Glomerular visceral epithelial cell (primary cell): ENCODE measurements at regions not wholly inside any gene's neighbourhood (a gene's known extent, or its start where the extent isn't known, plus 50 kb on each side); places are given as distances from the start of the nearest gene placed in this dataset.

ENCODE experiments used
- DNase-seq: peaks from one replicate; pipeline ENCODE4 v3.0.0-alpha.2; 2016; ENCODE audit errors: extremely low spot score

DNA sequence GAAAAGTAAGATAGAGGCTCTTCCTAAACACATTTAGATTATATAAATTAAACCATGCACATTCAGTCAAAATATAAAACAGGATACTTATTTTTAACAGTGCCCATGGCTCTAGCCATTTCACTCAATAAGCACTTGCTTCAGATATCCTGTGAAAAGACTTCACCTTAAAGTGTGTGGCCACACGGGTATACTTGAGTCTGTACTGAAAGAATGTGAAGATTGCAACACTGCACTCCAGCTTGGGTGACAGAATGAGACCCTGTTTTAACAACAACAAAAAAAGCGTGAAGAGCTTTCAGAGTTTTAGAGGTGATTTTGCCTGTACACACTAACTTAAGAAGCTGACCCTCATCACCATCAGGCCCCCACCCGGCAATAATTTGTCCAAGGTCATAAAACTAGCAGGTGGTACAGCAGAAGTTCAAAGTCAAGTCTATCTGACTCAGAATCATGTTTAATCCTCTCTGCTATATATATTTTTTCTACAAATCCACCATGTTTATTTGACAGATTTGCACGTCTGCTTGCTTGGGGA is 203.5 kb upstream of the GUCY1A2 start:
- no peak for DNase-seq

DNA sequence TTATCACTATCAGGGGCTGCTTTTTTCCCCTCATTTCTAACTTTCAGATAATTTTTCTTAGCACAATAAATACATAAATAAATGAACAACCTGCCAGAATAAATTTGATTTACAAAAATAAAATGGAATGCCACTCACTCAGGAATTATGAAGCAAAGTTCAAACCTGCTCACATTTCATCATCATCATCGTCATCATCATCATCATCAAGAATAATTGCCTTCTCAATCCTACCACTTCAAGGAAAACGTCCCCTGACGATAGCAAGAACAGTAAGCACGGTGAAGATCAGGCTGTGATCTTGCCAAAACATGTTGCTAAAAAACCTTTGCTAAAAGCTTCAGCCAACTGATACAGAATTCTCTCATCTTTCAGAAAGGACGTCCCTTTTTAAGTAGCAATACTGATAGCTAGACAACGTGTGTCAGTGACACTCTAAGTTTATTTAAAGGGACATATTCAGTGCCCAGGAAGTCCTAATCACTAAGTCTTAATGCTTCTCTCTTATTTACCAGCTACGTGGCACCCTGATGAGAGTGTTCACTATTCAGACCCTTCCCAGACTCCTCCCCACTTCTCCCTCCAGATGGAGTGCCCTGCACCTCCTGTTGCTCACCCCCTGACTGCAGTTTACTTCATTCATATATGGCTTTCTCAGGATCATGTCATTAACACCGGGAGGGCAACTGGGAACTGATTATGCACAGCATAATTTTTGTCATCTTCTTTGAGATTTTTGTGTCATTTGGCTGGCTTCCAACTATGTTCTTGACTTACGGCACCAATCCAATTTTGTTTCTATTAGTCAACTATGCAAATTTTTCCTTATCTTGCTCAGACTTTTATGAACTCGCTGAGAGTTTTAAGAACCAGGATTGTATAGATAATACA is 200.1 kb upstream of the GUCY1A2 start:
- DNase-seq, result no peak

DNA sequence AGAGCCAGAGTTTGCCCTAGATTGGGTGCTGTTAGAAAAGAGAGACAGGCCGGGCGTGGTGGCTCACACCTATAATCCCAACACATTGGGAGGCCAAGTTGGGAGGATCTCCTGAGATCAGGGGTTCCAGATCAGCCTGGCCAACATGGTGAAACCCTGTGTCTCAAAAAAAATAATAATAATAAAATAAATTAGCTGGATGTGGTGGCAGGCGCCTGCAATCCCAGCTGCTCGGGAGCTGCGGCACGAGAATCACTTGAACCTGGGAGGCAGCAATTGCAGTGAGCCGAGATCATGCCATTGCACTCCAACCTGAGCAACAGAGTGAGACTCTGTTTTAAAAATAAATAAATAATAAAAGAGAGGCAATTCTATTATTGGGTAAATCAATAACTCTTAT is 199.2 kb upstream of the GUCY1A2 start:
- no peak for DNase-seq

DNA sequence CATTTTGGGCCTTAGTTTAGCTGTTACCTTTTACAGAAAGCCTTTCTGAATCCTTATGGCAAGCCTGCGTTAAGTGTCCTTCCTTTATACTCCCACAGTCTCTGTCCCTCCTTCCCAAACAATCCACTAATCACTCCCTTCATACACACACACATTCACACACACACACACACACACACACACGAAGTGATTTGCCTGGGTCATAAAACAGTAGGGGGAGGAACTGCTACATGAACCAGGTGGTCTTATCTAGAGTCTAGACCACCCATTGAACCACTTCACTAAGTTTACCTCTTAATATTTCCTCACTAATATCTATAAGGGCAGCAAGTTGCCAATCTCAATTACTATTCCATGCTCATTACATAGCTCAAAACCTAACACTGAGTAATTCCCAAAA is 196.7 kb upstream of the GUCY1A2 start:
- DNase-seq, result no peak

DNA sequence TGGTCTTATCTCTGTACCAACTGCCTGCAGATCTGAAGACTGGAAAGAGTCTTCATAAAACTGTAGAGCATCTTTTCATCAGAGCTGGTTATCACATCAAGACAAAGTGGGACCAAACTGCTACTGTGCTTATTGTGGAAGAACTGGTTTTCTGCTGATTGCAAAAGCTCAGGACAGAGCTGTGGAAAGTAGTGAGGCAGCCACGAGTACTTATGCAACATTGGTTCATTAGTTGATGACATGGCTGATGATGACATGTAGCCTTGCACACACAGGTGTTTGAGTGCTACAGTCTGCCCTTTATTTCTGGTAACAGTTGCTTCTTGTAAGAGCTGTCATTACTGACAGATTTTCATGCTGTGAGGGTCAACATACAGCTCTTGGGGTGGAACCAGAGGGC is 185.4 kb upstream of the GUCY1A2 start:
- DNase-seq, result no peak

DNA sequence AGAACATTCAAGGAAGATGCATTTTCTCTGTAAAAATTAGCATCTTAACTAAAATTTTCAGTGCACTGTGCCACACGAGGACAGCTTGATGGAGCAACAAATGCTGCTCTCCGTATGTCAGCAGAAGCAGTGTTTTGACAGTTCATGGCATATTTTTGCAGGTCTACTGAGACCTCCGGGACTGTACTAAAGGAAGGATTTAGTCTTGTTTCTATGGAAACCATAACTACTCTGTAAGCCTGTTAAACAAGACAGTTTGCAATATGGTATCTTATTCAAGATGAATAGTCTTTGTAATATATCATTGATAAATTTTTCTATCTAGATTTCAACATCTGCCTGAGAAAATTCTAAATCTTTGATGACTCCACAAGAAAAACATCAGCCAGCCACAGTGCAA is 184.0 kb upstream of the GUCY1A2 start:
- no peak for DNase-seq

DNA sequence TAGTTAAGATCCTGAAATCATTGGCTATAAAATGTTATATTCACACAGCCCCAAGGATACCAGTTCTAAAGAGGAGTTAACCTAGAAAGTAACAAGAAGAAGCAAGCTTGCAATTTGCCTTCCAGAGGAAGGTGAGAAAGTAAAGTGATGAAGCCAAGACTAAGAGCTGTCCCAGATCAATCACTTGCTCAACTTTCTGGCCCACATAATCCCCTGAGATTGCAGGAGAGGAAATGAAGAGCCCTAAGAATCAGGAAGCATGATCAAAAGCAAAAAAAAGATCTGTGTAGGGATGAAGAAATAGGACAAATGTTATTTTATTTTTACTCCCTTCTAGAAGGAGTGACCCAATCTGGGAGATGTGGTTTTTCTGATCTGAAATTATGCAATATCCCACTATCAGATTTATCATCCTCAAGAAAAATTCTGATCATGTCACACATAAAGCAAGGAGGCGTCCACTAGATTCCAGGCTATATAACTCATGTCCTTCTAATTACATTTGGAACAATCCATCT is 180.3 kb upstream of the GUCY1A2 start:
- DNase-seq, result no peak

DNA sequence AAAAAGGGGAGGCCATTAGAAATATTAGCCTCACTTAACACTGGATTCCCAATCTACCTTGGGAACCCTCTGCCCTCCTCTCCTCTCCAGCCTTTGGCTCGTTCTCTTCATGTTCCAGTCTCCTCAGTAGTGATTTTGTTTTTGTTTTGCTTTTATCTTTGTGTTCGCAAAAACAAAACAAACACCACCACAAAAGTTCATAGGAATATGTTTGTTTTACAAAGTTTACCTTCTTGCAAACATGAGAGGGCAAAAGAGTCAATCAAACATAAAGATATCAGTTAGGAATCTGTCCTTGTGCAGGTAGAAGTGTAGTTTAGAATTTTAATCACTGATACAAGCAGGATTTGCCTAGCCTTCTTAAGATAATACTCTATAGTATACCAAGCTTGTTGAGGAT is 179.7 kb upstream of the GUCY1A2 start:
- DNase-seq, result no peak

DNA sequence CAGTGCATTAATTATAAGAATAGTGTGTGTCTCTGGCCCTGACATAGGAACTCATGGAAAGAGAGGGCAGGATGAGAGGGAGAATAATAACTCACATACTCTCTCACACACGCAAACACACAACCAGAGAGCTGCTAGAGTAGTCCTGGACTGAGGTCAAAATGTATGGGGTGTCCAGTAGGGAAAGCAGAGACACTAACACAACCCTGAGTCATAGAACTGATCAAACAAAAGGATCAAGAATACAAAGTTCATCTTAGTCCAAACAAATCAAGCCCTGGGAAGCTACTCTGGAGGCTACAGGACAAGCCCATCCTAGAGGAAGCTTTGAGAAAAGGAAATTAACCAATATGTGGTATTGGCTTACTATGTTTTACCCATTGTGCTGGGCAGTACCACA is 178.5 kb upstream of the GUCY1A2 start:
- DNase-seq, result no peak

DNA sequence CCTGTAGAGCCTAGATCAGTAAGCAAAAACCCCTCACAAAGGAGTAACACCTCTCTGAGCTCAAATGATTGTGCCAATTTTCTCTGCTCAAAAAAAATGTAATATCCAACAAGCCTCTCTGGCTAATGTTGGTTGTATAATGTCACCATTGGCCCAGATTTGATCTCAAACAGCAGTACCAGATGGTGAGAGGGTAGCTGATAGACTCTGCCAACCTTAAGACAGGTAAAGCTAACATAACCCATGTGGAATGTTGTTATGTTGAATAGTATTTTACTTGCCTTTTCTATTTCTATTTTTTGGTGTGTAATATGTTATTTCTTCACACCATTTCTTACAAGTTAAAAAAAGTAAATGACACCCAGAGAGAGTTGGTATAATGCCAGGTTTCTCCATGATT is 166.7 kb upstream of the GUCY1A2 start:
- DNase-seq, result no peak

DNA sequence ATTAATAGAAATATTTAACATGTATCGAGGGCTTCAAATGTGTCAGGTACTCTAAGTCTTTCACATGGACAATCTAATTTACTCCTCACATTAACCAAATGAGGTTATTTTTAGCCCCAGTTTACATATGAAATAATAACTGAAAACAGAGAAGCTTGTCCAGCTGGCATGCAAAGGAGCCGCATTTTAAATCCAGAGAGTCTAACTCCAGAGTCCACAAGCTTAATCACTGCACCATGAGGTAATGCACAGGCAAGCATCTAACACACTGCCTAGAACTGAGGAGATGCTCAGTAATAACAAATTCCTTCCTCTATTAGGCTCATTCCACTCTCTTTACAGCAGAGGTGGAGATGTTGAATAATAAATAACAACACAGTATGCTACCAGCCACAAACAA is 165.7 kb upstream of the GUCY1A2 start:
- no peak for DNase-seq

DNA sequence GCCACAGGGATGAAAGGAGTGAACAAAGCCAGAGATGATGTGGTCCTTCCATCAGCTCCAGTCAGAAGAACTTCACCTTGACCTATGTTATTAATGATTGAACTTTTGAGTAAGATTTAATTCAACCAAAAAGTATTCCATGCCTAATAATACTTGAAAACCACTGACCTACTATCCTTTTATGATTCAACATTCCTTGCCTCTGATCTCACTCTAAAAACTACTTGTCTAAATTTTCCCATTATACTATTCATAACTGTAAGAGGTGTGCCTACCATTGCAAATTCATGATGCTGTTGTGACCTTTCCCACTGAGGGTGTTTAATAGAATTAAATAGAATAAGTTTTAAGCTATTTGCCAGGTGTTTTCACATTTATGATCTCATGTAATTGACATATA is 164.7 kb upstream of the GUCY1A2 start:
- peak; percentile 47 for DNase-seq

DNA sequence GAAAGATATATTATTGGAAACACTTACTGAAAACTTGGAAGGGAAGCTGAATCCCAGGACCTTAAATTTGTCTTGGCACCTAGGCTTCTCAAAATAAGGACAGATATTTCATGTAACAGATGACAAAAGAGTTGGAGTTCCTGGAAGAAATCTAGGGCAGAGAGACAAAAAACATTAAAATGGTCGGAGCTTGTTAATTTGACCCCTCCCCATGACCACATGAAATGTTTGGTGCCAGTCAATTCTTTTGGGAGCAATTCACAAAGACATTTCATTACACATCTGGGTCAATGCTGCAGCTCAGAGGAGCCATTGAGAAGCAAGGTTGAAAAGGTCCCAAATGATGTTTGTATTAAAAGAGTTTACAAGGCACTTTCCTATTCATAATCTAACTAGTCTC is 162.0 kb upstream of the GUCY1A2 start:
- DNase-seq, result no peak

DNA sequence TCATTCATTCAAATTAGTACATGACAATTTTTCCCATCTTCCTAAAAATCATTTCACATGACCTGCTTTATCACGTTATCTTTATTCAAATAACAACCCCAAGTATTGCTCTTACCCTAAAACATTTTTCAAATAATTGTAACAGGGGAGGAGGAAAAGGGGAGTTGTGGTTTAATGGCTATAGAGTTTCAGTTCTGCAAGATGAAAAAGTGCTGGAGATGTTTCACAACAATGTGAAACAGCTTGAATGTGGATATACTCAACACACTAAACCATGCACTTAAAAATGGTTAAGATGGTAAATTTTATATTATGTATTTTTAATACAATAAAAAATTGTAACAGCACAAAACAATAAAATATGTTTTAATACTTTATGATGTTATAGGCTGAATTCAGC is 161.6 kb upstream of the GUCY1A2 start:
- no peak for DNase-seq

DNA sequence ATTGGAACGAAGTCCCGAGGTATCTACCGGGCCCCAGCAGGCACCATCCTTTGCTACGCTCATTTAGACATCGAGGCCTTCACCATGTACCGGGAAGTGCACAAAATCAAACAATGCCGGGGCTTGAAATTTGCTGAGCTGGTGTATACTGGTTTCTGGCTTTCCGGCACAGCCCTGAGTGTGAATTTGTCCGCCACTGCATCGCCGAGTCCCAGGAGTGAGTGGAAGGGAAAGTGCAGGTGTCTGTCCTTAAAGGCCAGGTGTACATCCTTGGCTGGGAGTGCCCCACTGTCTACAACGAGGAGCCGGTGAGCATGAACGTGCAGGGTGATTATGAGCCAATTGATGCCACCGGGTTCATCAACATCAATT is 158.8 kb upstream of the GUCY1A2 start:
- DNase-seq, result no peak

DNA sequence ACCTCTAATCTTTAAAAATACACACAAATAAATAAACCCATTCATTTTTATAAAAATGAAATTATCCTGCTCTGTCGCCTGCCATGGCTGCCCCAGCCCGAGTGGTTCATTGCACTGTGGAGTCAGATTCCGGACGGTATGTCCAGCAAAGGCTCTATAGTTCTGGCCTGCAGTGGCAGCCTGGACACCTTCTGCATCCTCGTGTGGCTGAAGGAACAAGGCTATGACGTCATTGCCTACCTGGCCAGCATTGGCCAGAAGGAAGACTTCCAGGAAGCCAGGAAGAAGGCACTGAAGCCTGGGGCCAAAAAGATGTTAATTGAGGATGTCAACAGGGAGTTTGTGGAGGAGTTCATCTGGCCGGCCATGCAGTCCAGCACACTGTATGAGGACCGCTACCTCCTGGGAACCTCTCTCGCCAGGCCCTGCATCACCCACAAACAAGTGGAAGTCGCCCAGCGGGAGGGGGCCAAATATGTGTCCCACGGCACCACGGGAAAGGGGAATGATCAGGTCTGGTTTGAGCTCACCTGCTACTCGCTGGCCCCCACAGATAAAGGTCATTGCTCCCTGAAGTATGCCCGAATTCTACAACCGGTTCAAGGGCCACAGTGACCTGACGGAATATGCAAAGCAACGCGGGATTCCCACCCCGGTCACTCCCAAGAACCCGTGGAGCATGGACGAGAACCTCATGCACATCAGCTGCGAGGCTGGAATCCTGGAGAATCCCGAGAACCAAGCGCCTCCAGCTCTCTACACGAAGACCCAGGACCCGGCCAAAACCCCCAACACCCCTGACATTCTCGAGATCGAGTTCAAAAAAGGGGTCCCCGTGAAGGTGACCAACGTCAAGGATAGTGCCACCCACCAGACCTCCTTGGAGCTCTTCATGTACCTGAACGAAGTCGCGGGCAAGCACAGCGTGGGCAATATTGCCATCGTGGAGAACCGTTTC is 158.2 kb upstream of the GUCY1A2 start:
- DNase-seq, result no peak

DNA sequence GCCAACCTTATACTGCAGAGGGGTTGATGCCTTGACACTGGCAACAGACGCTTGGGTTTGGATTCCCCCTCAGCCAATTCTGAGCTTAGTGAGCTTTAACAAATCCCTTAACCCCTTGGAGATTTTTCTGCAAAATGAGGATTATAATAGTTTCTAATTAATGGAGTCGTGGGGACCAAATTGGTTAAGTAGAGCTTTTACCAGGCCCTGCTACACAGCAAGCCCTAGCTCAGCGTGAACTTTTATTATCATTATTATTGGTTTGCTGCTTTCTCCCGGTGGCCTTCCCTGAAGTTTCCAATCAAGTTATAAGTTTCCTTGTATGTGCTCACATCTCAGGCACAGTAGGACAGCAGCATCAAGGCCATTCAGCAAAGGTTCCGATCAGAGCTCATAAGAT is 156.6 kb upstream of the GUCY1A2 start:
- DNase-seq, result no peak

DNA sequence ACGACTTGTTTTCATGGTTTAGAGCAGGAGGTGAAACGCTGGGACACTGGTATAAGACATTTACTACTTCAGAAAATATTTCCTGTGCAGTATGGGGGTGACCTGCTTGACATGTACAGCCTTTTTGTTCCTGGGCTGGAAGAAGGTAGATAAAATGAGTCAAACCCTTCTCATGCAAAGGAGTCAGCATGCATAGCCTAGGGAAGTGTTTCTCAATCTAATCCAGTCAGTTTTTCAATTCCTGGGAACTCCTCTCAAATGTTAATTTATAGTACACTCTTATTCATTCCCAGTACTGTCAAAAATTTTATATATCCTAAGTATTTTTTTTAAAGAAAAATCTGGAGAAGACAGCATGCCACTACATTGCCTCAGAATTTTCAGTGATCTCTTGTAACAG is 154.7 kb upstream of the GUCY1A2 start:
- no peak for DNase-seq

DNA sequence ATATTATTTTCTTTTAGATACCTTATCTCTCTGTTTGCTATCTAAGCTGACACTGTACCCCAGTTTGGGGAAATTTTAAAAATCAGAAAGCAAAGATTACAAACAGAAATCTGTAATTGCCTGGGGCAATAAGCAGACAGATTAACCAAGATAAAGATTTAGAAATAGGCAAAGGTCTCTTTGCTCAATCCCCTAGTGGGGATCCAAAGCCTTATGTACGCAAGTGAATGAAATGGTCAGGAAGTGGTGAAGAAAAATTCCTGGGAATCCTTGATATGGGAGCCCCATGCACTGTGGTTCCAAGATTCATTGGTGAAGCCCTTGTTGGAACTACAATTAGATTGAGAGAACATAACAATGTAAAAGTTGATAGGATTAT is 139.5 kb upstream of the GUCY1A2 start:
- DNase-seq, result no peak

DNA sequence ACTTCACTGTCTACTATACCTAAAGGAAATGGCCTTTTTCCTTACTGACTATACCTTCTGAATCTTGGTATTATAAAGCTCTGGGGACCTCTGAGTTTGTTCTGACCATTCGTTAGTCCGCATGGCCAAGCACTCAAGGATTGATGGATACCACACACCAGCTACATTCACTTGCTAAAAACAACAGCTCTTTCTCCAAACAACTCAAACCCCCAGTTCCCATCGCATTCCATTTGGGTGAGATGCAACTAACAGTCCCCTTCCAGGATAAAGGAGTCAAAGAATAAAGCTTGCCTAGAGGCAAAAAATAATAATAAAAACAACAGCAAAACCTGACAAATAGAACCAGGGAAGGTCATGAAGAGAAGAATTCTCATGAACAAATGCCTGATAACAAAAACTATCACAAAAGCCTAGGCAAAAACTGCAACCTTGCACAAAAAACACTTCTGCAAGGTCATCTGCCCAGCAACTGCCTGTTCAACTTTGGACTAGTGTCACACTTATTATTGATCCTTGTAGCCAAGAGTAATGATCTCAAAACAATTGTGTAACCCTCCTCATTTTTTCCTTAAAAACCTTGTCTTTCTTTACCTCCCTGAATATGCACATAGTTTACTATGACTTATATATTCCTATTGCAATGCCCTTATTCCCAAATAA is 139.0 kb upstream of the GUCY1A2 start:
- no peak for DNase-seq

DNA sequence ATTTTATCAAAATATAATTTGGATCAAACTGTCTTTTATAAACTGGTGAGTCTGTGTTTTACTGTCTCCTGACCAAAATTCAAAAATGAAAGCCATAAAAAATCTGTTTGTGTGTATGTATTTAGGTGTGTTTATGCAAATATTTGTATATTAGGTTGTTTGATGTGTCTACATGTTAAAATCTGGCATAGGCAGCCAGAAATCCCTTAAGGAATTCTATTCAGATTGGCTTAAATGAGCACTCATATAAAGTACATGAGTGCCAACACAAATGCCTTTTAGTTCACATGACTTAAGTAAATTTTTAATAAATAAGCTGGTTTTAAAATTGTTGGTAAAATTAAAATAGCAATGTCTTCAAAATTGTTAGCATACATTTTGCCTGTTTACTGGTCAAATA is 133.3 kb upstream of the GUCY1A2 start:
- no peak for DNase-seq

DNA sequence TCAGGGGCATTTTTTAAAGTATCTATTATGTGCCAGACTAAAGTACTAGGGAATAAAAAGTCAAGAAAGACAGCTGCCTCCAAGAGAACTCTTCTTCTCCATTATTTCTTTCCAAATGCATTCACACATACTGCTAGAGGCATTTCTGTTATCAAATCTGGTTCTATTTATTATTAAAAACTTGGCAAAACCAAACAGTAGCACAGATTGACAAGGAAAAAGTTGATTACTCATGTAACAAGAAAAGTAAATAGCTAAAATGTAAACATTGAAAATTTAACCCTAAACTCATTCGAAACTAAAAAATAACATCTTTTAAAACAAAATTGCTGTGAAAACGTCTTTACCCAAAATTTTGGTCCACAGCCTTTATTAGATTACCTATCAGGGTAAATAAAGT is 132.9 kb upstream of the GUCY1A2 start:
- no peak for DNase-seq
